ENCODE measurements at regions not wholly inside any gene's neighbourhood (a gene's known extent, or its start where the extent isn't known, plus 50 kb on each side); places are given as distances from the start of the nearest gene placed in this dataset.
A peak's percentile ranks its signal among the peaks of the same experiment; 100 is the strongest.
"Not testable (repeated sequence)": the region's sequence is repeated elsewhere in the genome, so short reads cannot be mapped to it uniquely, and the experiment has no call there.

DNA sequence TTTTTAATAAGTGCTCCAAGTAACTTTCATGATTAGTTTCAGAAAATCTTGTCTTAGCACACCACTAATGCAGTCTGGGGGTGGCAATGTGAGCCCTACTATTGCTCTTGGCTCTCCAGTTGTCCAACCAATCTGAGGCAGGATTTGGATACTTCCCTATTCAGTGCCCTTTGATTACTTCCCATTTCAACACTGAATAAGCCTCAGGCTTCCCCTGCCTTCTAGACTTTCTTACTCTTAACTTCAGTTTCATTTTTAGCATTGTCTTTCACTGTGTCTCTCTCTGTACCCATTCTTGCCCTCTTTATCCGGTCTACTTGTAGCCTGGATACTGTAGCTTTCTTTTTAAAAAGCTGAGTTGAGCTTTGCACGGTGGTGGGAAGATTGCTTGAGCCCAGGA lies 186.1 kb downstream of the C9orf152 start:
- DNase-seq (ENCODE audit: insufficient read length, low spot score, missing footprints): no peak
- Histone ChIP-seq H2AFZ (ENCODE audit: low read length) (no peak overlapping the region), H3K4me1 (ENCODE audit: insufficient read depth, low read length) (peaks cover under 1% of the 10 kb centered on the region)

DNA sequence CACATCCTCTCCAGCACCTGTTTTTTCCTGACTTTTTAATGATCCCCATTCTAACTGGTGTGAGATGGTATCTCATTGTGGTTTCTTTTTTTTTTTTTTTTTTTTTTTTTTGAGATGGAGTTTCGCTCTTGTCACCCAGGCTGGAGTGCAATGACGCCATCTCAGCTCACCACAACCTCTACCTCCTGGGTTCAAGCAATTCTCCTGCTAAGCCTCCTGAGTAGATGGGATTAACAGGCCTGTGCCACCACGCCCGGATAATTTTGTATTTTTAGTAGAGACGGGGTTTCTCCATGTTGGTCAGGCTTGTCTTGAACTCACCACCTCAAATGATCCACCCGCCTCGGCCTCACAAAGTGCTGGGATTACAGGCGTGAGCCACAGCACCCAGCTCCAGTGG lies 184.7 kb downstream of the C9orf152 start:
- H3K27ac ChIP-seq (ENCODE audit: low read depth, low read length): not testable (repeated sequence)

More for the DNA sequence above, 186.1 kb downstream of the C9orf152 start:
- TF ChIP-seq, protein P1, sequence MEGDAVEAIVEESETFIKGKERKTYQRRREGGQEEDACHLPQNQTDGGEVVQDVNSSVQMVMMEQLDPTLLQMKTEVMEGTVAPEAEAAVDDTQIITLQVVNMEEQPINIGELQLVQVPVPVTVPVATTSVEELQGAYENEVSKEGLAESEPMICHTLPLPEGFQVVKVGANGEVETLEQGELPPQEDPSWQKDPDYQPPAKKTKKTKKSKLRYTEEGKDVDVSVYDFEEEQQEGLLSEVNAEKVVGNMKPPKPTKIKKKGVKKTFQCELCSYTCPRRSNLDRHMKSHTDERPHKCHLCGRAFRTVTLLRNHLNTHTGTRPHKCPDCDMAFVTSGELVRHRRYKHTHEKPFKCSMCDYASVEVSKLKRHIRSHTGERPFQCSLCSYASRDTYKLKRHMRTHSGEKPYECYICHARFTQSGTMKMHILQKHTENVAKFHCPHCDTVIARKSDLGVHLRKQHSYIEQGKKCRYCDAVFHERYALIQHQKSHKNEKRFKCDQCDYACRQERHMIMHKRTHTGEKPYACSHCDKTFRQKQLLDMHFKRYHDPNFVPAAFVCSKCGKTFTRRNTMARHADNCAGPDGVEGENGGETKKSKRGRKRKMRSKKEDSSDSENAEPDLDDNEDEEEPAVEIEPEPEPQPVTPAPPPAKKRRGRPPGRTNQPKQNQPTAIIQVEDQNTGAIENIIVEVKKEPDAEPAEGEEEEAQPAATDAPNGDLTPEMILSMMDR (IDR thresholded peaks at IDR 0.05; ENCODE audit: extremely low read depth, low read depth, low read length): no peak
- no peaks in the 10 kb centered on the region for H3K79me2 ChIP-seq (ENCODE audit: insufficient read depth, low read length)
- no peak overlapping the region for H3K4me2 ChIP-seq (ENCODE audit: insufficient read depth, low read length)
- no peaks in the 10 kb centered on the region for H3K27me3 ChIP-seq (ENCODE audit: insufficient read depth, low read length)
- no peak overlapping the region for H3K27ac ChIP-seq (ENCODE audit: low read depth, low read length)
- no peak overlapping the region for H3K4me3 ChIP-seq (ENCODE audit: insufficient read depth, low read length)
- H3K9me3 ChIP-seq (ENCODE audit: low read depth, low read length): no peaks in the 10 kb centered on the region
- no peaks in the 10 kb centered on the region for H4K20me1 ChIP-seq (ENCODE audit: insufficient read depth, low read length)
- no peaks in the 10 kb centered on the region for H3K36me3 ChIP-seq (ENCODE audit: insufficient read depth, low read length)

DNA sequence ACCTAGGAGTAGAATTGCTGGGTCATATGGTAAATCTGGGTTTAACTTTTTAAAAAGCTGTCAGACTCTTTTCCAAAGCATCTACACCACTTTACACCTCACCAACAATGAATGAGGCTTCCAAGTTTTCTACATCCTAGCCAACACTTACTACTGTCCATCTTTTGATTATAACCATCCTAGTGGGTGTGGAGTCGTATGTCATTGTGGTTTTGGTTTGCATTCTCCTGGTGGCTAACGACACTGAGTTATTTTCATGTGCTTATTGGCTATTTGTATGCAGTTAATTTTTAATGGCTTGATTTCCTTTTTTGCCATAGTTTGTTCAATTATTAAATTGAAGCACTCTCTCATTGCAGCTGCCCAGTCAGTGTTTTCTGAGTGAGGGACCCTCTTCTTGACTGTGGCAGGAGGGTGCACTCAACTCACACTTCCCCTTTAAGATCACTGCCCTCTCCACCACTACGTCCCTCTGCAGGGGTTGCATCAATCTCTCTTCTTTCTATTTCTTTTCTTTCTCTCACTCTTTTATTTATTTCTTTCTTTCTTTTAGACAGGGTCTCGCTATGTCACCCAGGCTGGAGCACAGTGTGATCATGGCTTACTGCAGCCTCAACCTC lies 182.3 kb downstream of the C9orf152 start:
- Histone ChIP-seq H3K4me1 (ENCODE audit: insufficient read depth, low read length) (peaks cover 38% of the 10 kb centered on the region), H2AFZ (ENCODE audit: low read length) (no peak overlapping the region), H3K27me3 (ENCODE audit: insufficient read depth, low read length) (no peaks in the 10 kb centered on the region), H3K9me3 (ENCODE audit: low read depth, low read length) (no peaks in the 10 kb centered on the region), H3K4me2 (ENCODE audit: insufficient read depth, low read length) (no peak overlapping the region), H3K79me2 (ENCODE audit: insufficient read depth, low read length) (no peaks in the 10 kb centered on the region), H3K4me3 (ENCODE audit: insufficient read depth, low read length) (no peak overlapping the region), H3K27ac (ENCODE audit: low read depth, low read length) (no peak overlapping the region), H3K36me3 (ENCODE audit: insufficient read depth, low read length) (no peaks in the 10 kb centered on the region), H4K20me1 (ENCODE audit: insufficient read depth, low read length) (no peaks in the 10 kb centered on the region)
- peak; percentile 38 for DNase-seq (ENCODE audit: insufficient read length, low spot score, missing footprints)
- TF ChIP-seq, protein P1 (IDR thresholded peaks at IDR 0.05; ENCODE audit: extremely low read depth, low read depth, low read length): no peak

More for the DNA sequence above, 184.7 kb downstream of the C9orf152 start:
- H3K27me3 ChIP-seq (ENCODE audit: insufficient read depth, low read length); H2AFZ ChIP-seq (ENCODE audit: low read length); H3K4me3 ChIP-seq (ENCODE audit: insufficient read depth, low read length); H4K20me1 ChIP-seq (ENCODE audit: insufficient read depth, low read length); H3K36me3 ChIP-seq (ENCODE audit: insufficient read depth, low read length); H3K9me3 ChIP-seq (ENCODE audit: low read depth, low read length); H3K4me2 ChIP-seq (ENCODE audit: insufficient read depth, low read length); DNase-seq (ENCODE audit: insufficient read length, low spot score, missing footprints); H3K79me2 ChIP-seq (ENCODE audit: insufficient read depth, low read length): not testable (repeated sequence)
- H3K4me1 ChIP-seq (ENCODE audit: insufficient read depth, low read length): peaks cover 14% of the 10 kb centered on the region

DNA sequence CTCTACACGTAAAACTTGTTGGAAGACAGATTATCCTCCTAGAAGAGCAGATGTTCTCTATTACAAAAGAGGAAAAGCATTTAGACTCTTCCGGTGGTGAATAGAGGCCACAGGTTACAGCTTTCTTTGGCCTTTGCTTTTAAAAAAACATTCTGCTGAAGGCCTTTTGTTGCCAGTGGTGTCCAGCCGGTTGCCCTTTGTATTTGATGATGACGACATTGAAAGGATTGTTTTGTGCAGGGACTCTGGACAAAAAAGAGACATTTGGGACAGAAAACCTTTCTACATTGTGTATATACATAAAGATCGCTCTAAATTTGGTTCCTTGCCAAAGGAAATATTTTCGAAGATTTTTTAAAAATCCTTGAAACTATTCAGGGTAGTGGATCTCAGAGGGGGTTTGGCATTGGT lies 180.3 kb downstream of the C9orf152 start:
- Histone ChIP-seq H3K9me3 (ENCODE audit: low read depth, low read length) (no peaks in the 10 kb centered on the region), H3K36me3 (ENCODE audit: insufficient read depth, low read length) (no peaks in the 10 kb centered on the region), H3K4me3 (ENCODE audit: insufficient read depth, low read length) (no peak overlapping the region), H4K20me1 (ENCODE audit: insufficient read depth, low read length) (no peaks in the 10 kb centered on the region), H3K27me3 (ENCODE audit: insufficient read depth, low read length) (no peaks in the 10 kb centered on the region), H2AFZ (ENCODE audit: low read length) (no peak overlapping the region), H3K79me2 (ENCODE audit: insufficient read depth, low read length) (no peaks in the 10 kb centered on the region), H3K4me1 (ENCODE audit: insufficient read depth, low read length) (peaks cover 55% of the 10 kb centered on the region), H3K27ac (ENCODE audit: low read depth, low read length) (peak overlapping the region; percentile 76), H3K4me2 (ENCODE audit: insufficient read depth, low read length) (peak overlapping the region; percentile 15)
- TF ChIP-seq, protein P1 (IDR thresholded peaks at IDR 0.05; ENCODE audit: extremely low read depth, low read depth, low read length): no peak
- DNase-seq (ENCODE audit: insufficient read length, low spot score, missing footprints): peak; percentile 54
